Fibroblast of skin of scalp (primary cell): ENCODE measurements at regions not wholly inside any gene's neighbourhood (a gene's known extent, or its start where the extent isn't known, plus 50 kb on each side); places are given as distances from the start of the nearest gene placed in this dataset.

ENCODE experiments used
- DNase-seq: peaks from one replicate; pipeline ENCODE4 v3.0.0-alpha.2; 2013

DNA sequence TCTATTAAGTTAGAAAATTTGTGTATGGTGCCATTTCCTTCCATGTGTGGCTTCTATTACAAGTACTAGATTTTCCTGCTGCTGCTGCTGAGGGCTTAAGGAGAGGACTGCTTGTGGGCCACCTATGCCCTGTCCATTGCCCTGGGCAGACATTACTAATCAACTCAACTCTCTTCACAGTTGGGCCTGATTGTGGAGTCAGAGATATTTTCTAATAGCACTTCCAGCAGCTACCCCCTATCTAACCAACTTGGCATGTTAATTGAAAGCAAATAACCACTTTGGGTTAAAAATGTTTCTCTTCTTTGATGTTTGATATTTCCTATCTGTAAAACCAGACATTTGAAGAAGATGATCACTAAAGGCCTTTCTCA, 242.0 kb downstream of the EDEM1 start:
- no peak for DNase-seq

- no peak for DNase-seq
These were observed 243.2 kb downstream of the EDEM1 start for GRCh38 chr3:5430701-5431100.

DNA sequence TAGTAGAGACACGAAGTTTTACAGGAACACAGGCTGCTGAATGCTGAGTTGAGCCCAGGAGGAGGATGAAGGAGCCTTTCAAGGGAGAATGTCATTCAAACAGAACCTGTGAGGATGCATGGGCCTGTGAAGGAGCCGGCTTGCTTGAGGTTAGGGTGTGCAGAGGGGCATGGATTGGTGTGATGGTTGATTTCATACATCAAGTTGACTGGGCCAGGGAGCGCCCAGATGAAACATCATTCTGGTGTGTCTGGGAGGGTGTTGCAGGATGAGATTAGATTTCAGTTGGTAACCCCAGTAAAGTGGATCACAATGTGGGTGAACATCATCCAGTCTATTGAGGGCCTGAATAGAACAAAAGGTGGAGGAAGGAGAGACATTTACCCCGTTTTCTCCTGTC, 243.6 kb downstream of the EDEM1 start:
- no peak for DNase-seq

- no peak for DNase-seq
These were observed 244.4 kb downstream of the EDEM1 start for GRCh38 chr3:5431811-5432378.

GRCh38 chr3:5437296-5437782, 249.8 kb downstream of the EDEM1 start:
- DNase-seq = no peak

- no peak for DNase-seq
These were observed 250.3 kb downstream of the EDEM1 start for GRCh38 chr3:5437783-5438323.

DNA sequence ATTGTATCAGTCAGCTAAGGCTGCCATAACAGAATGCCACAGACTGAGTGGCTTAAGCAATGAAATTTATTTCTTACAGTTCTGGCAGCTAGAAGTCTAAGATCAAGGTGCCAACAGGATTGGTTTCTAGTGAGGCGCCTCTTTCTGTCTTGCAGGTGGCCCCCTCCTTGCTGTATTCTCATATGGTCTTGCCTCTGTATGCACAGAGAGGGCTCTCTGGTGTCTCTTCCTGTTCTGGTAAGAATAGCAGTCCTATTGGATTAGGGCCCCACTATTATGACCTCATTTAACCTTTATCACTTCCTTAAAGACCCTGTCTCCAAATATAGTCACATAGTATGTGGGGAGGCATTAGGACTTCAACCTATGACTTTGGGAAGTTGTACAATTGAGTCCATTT, 253.9 kb downstream of the EDEM1 start:
- DNase-seq = no peak

GRCh38 chr3:5442106-5442785, 254.7 kb downstream of the EDEM1 start:
- DNase-seq = no peak

- no peak for DNase-seq
These were observed 255.3 kb downstream of the EDEM1 start for GRCh38 chr3:5442786-5443138.

DNA sequence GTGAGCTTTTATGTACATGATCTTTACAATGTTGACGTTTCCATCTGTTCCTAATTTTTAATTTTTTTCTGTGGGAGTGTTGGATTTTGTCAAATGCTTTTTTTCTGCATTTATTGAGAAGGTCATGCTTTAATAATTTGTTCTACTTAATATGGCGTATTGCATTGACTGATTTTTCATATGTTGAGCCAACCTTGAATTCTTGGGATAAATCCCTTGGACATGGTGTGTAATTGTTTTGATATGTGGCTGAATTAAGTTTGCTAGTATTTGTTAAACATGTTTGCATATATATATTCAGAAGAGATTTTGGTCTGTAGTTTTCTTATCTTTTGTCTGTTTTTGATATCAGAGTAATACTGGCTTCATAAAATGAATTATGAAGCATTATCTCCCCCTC, 256.7 kb downstream of the EDEM1 start:
- DNase-seq = no peak

DNA sequence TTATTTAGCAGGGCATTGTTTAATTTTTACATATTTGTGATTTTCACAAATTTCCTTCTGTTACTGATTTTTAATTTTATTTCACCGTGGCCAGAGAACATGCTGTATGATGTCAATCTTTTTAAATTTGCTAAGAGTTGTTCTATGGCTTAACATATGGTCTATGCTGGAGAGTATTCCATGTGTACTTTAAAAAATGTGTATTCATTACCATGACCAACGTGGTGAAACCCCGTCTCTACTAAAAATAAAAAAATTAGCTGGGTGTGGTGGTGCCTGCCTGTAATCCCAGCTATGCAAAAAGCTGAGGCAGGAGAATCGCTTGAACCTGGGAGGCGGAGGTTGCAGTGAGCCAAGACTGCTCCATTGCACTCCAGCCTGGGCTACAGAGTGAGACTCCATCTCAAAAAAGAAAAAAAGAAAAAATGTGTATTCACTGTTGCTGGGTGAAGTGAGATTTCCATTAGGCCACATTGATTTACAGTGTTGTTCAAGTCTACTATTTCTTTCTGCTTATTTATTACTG, 258.2 kb downstream of the EDEM1 start:
- DNase-seq = no peak

DNA sequence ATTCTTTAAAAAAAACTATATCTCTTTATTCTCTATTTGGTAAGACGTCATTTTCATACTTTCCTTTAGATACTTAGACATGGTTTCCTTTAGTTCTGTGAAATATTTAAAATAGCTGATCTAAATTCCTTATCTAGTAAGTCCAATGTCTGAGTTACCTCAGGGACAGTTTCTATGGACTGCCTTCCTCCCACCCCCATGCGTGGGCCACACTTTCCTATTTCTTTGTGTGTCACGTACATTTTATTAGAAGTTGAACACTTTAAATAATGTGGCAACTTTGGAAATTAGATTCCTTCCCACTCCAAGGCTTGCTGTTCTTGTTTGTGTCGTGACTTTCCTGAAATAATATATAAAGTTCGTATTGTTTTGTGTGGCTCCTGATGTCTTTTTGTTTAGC, 260.7 kb downstream of the EDEM1 start:
- no peak for DNase-seq

DNA sequence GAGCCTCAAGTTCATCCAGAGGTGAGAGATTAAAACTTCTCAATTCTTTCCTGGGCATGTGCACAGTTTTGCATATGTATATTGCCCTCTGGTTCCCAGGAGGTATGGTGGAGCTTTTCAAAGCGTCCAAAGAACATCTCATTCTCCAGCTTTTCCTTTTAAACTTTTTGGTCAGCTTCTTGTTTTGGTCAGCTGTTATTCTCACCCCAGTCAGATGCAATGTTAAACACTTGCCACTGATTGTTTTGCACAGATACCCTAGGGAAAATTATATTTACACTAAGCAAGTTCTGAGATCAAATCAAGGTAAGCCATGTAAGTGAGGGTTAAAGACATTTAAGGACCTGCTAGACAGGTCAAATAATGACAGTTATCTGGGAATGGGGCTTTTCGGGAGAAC, 261.3 kb downstream of the EDEM1 start:
- no peak for DNase-seq

GRCh38 chr3:5456199-5456598, 268.7 kb downstream of the EDEM1 start:
- no peak for DNase-seq

DNA sequence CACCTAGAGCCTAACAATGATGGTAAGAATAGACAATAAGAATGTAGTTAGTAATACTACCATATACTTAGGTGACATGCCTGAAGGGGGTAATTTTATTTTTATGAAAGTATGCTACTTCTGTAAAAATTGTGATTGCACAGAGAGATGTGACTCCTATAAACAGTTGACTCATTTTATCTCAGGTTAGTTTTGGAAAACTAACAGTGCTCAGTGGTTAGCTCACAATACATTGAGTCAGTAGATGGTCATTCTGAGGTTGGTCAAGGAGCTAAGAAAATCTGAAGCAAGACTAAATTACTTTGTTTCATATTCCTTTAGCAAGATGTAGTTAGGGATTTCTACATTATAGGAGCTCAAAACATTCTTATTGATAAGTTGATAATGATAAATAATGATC, 271.0 kb downstream of the EDEM1 start:
- no peak for DNase-seq

DNA sequence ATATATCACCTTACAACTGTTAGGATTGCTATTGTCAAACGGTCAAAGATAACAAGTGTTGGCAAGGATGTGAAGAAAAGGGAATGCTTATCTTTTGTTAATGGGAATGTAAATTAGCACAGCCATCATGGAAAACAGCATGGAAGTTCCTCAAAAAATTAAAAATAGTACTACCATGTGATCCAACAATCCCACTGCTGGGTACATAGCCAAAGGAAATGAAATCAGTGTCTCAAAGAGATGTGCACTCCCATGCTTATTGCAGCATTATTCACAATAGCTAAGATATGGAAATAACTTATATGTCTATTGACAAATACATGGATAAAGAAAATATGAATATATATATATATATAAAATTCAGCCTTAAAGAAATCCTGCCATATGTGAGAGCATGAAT, 274.6 kb downstream of the EDEM1 start:
- DNase-seq = no peak

- no peak for DNase-seq
These were observed 276.5 kb downstream of the EDEM1 start for GRCh38 chr3:5463991-5464390.

- no peak for DNase-seq
These were observed 277.1 kb downstream of the EDEM1 start for GRCh38 chr3:5464649-5465048.

DNA sequence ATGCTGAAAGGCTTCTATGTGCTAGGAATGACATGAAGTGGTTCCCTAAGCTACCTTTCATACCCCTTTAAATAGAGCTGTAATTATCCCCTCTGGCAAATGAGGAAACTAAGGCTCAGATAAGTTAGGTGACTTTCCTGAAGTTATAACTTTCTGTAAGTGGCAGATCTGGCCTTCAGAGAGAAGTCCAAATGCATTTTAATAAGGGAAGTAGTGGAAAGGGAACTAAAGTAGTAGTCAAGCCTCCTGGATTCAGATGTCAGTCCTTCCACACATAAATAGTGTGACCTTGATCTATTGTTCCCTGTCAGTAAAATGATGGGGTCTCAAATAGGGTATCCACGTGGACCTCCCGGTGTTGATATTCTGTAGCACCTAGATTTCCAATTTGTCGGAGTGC, 277.7 kb downstream of the EDEM1 start:
- DNase-seq = no peak

DNA sequence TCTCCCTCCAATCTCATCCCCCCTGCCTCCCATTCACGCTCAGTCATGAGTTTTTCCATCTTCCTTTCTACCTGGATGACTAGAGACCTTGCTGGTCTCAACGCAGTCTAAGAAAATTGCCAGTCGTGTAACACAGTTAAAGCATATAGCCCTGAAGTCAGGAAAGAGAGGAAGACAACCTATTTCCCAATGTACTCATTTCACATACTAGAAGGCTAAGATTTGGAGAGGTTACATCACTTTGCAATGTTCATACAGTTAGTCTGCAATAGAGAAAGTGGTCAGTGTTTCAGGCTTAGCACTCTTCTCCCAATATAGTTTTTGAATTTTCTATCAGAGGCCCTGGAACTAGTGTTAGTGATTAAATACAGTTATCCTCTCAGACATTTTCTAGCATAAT, 278.6 kb downstream of the EDEM1 start:
- no peak for DNase-seq

DNA sequence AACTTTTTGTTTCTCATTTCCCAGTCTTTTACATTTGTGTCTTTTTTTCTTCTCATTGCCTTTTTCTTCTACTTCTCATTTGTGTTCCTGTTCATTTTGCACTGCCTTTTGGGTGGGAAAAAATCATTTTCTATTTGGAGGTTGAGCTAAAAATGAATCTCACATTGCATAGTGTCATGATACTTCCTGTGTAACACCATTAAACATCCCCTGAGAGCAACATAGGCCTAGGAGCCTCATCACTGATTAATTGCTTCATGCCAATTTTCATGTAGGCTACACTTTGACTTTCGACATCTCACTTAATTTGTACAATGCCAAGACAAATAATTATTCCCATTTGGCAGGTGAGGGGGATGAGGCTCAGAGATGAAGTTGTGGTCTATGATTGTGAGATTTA, 279.2 kb downstream of the EDEM1 start:
- no peak for DNase-seq

- DNase-seq = no peak
These were observed 286.0 kb downstream of the EDEM1 start for GRCh38 chr3:5473471-5473870.

GRCh38 chr3:5476403-5476802, 288.9 kb downstream of the EDEM1 start:
- DNase-seq = no peak

DNA sequence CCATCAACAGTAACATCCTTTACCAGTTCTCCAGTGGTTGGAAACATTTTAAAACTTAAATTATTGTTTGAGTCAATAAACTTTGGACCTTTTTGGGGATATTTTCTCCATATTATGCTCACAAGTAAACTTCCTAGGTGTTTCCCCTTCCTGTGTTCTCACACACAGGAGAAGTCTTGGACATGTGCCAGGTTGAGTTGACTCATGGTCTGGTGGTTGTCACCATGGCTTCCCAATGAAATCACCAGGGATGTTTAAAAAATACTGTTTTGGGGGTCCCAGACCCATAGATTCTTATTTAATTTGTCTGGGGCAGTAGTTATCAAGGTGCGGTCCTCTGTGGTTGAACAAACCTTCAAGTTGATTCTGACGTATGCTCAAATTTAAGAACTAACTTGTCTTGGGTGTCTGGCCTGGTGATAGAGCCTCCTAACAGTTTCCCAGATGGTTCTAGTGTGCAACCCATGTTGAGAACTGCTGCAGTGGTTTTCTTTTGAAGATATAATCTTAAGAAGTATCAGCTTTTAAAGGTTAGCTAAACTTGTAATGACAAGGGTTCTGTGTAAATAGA, 291.8 kb downstream of the EDEM1 start:
- DNase-seq = no peak
